Right lobe of liver (tissue), 6 donors: ENCODE measurements at regions not wholly inside any gene's neighbourhood (a gene's known extent, or its start where the extent isn't known, plus 50 kb on each side); places are given as distances from the start of the nearest gene placed in this dataset.
A peak's percentile ranks its signal among the peaks of the same experiment; 100 is the strongest.

Source experiments
- ATAC-seq, 4 donors: fragments of 200-7000 bp; cut with Tn5 transposase; one replicate each; pipeline ENCODE4 v1.9.1; 2020; ENCODE audit warnings: mild to moderate bottlenecking in 4 of 4, moderate library complexity in 4 of 4
- DNase-seq, 3 donors: peaks; one replicate each; pipeline ENCODE4 v3.0.0-alpha.2; 2020
- H3K27ac ChIP-seq, 3 donors: fragments of 200-600 bp; one replicate each; pipeline ENCODE4 v1.8.0; 2022
- H3K27me3 ChIP-seq, 2 donors: fragments of 200-600 bp; one replicate each; pipeline ENCODE4 v1.8.0; 2022
- H3K36me3 ChIP-seq, 4 donors: fragments of 200-600 bp; sonication (generic) in 1 of 4; one replicate each; pipeline versions ENCODE4 v1.5.1 to v1.8.0; 2017 to 2022; ENCODE audit warnings: control low read depth in 1 of 4
- H3K4me1 ChIP-seq, 4 donors: fragments of 200-600 bp; sonication (generic) in 1 of 4; one replicate each; pipeline versions ENCODE4 v1.5.1 to v1.8.0; 2017 to 2022; ENCODE audit warnings: control low read depth in 1 of 4
- H3K4me3 ChIP-seq, 3 donors: fragments of 200-600 bp; one replicate each; pipeline ENCODE4 v1.8.0; 2022
- H3K9me3 ChIP-seq, 4 donors: fragments of 200-600 bp; sonication (generic) in 1 of 4; one replicate each; pipeline versions ENCODE4 v1.5.1 to v1.8.0; 2017 to 2022; ENCODE audit warnings: control low read depth in 1 of 4
- CTCF ChIP-seq, 4 donors: fragments of 200-600 bp in 3 of 4; fragments of 450-650 bp in 1 of 4; IDR thresholded peaks; one replicate each; pipeline versions ENCODE4 v1.5.1 to v1.8.0; 2016 to 2022; ENCODE audit warnings: antibody characterized with exemption in 4 of 4, mild to moderate bottlenecking in 2 of 4
- POLR2A ChIP-seq: fragments of 450-650 bp; IDR thresholded peaks from one replicate; pipeline ENCODE4 v1.6.1; 2017; ENCODE audit warnings: antibody characterized with exemption, mild to moderate bottlenecking
- WGBS: methylation state at CpG from one replicate; pipeline ENCODE4 v1.1.6; 2018; ENCODE audit warnings: low coverage, low lambda C conversion rate; ENCODE audit not compliant: insufficient coverage; ENCODE audit errors: missing lambda C conversion rate; 5-methylcytosine and 5-hydroxymethylcytosine counted together
- intact Hi-C, 2 donors: fragments of 100-400 bp; cut with DNase I; formaldehyde crosslinking; loops; one replicate each; pipeline versions ENCODE4 v1.11.2 to v1.14.1; 2022
- donor health status: DM: no; HTN: yes; CAD: no.
- donor health status: DM: no; HTN: no; CAD: no.
- donor health status: DM: no; HTN: no; CAD: no.
- donor health status: DM: no; HTN: yes; CAD: no.
- donor health status: DM: no; HTN: yes; CAD: no.

- intact Hi-C loops = no loop called here
- Histone ChIP-seq H3K4me1 (no peaks in the 10 kb centered on the region), H3K9me3 (no peaks in the 10 kb centered on the region), H3K27ac (no peak overlapping the region), H3K27me3 (no peaks in the 10 kb centered on the region), H3K4me3 (no peak overlapping the region), H3K36me3 (no peaks in the 10 kb centered on the region)
- 50% methylated on average over 1 of the region's 1 CpG for WGBS
- TF ChIP-seq CTCF (IDR thresholded peaks at IDR 0.05) (no peak), POLR2A (no peak)
- no peak for DNase-seq
- no peak for ATAC-seq
Measured at GRCh38 chr20:8953300-8953699, 115.6 kb upstream of the PLCB4 start.

DNA sequence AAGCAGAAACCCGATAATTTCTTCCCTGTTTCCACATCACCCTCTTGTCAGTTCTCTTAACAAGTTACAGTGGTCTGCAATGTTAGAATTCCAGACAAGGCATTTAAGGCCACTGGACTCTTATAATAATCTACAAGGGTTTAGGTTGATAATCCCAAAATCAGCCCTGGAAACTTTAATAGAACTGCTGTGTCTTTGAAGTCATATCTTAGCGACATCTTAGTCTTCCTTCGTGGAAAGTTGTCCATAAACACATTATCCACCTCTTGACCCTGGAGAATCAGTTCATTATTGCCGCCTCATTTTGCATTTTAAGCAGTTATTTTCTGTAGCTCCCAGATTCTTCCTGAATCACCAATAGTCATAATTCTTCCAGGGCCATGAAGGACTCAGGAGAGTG, 108.6 kb upstream of the PLCB4 start:
- 82% methylated on average over 4 of the region's 4 CpGs for WGBS
- TF ChIP-seq CTCF (IDR thresholded peaks at IDR 0.05) (no peak), POLR2A (no peak)
- no peaks in the 10 kb centered on the region for H3K36me3 ChIP-seq
- H3K4me3 ChIP-seq = no peak overlapping the region
- H3K9me3 ChIP-seq = no peaks in the 10 kb centered on the region
- ATAC-seq = no peak
- no peaks in the 10 kb centered on the region for H3K27me3 ChIP-seq
- no peaks in the 10 kb centered on the region for H3K4me1 ChIP-seq
- DNase-seq = no peak
- intact Hi-C loops = no loop called here
- no peak overlapping the region for H3K27ac ChIP-seq

GRCh38 chr20:8963330-8963729, 105.6 kb upstream of the PLCB4 start:
- H3K27ac ChIP-seq = no peak overlapping the region
- ATAC-seq (no peak), DNase-seq (no peak)
- H3K9me3 ChIP-seq = no peaks in the 10 kb centered on the region
- H3K27me3 ChIP-seq = no peaks in the 10 kb centered on the region
- intact Hi-C loops = no loop called here
- no peak for TF ChIP-seq POLR2A
- no peak for TF ChIP-seq CTCF (IDR thresholded peaks at IDR 0.05)
- H3K4me1 ChIP-seq = no peaks in the 10 kb centered on the region
- no peaks in the 10 kb centered on the region for H3K36me3 ChIP-seq
- H3K4me3 ChIP-seq = no peak overlapping the region

DNA sequence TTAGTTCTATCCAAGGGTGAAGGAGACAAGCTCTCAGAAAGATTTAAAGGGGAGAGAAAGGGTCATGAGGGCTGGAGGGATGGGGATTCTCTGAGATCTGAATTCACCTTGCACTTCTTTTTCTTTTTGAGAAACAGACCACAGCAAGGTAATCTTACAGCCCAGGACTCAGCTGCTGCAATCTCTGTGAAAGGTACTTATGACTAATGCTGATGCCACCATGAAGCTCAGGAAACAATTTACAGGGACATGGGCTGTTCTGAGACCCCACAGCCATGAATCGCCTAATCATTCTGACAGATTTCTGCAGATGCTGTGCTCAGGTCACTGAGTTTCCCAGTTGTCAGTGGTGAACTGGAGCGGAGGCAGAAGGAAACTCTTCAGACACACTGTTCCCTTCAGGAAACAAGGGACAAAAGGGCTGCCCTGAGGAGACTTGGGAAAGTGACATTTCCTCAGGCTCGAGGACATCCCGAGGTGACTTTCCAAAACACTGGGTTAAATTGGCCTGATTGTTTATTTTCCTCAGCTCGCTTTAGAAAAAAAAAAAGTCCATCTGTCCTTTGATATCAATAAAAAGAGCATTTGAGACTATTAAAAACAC, 103.8 kb upstream of the PLCB4 start:
- DNase-seq (no peak), ATAC-seq (peak in 1 of 4 donors; percentile 60)
- intact Hi-C loops = no loop called here
- Histone ChIP-seq H3K27ac (no peak overlapping the region), H3K27me3 (no peaks in the 10 kb centered on the region), H3K4me1 (no peaks in the 10 kb centered on the region), H3K36me3 (no peaks in the 10 kb centered on the region), H3K4me3 (no peak overlapping the region), H3K9me3 (no peaks in the 10 kb centered on the region)
- WGBS = 45% methylated on average over 4 of the region's 5 CpGs
- no peak for TF ChIP-seq CTCF (IDR thresholded peaks at IDR 0.05)
- no peak for TF ChIP-seq POLR2A

DNA sequence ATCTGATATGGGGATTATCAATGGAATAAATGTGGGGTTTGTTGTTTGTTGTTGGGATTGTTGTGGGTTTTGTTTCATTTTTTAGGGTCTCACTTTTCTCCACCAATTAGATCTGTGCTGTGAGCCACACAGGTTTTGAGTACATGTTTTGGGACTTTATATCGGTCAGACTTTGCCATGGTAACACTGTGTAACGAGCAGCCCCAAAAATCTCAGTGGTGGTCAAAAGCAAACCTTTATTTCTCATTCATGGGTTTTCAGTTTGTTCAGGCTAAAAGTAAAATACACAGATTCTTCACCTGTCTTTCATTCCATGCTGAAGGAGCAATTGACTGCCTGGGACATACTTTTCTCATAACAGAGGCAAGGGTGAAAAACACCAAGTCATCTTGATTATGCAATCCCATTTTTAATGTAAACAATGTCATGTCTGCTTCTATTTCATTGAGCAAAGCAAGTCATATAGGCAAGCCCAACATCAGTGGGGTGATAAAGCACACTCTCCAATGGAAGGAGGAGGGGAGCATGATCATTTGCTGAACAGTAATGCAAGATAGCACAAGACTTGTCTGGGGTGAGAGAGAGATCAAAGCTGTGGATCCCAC, 101.1 kb upstream of the PLCB4 start:
- ATAC-seq (no peak), DNase-seq (no peak)
- WGBS = 52% methylated on average over 2 of the region's 2 CpGs
- H3K4me1 ChIP-seq = no peaks in the 10 kb centered on the region
- TF ChIP-seq CTCF (IDR thresholded peaks at IDR 0.05) (no peak), POLR2A (no peak)
- no peaks in the 10 kb centered on the region for H3K27me3 ChIP-seq
- H3K27ac ChIP-seq = no peak overlapping the region
- no peaks in the 10 kb centered on the region for H3K36me3 ChIP-seq
- H3K4me3 ChIP-seq = no peak overlapping the region
- no peaks in the 10 kb centered on the region for H3K9me3 ChIP-seq
- intact Hi-C loops = no loop called here
